ENCODE measurements at regions not wholly inside any gene's neighbourhood (a gene's known extent, or its start where the extent isn't known, plus 50 kb on each side); places are given as distances from the start of the nearest gene placed in this dataset.
"Not testable (repeated sequence)": the region's sequence is repeated elsewhere in the genome, so short reads cannot be mapped to it uniquely, and the experiment has no call there.

GRCh38 chr10:18735711-18736110 lies 76.5 kb downstream of the ARL5B start:
- intact Hi-C loops (cut with DNase I) = no loop called here
- DNase-seq (ENCODE audit: low spot score) (no peak), ATAC-seq (no peak)

- ATAC-seq (no peak), DNase-seq (ENCODE audit: low spot score) (no peak)
- intact Hi-C loops (cut with DNase I) = no loop called here
Observed at GRCh38 chr10:18737236-18737635, 78.0 kb downstream of the ARL5B start.

- DNase-seq (ENCODE audit: low spot score) = no peak
- no peak for ATAC-seq
- intact Hi-C loops (cut with DNase I) = no loop called here
Observed at GRCh38 chr10:18737841-18738240, 78.6 kb downstream of the ARL5B start.

GRCh38 chr10:18738835-18739234 lies 79.6 kb downstream of the ARL5B start:
- intact Hi-C loops (cut with DNase I) = no loop called here
- DNase-seq (ENCODE audit: low spot score) = no peak
- no peak for ATAC-seq

GRCh38 chr10:18743926-18744325 lies 84.7 kb downstream of the ARL5B start:
- DNase-seq (ENCODE audit: low spot score) (no peak), ATAC-seq (no peak)
- intact Hi-C loops (cut with DNase I) = no loop called here

- intact Hi-C loops (cut with DNase I) = no loop called here
- DNase-seq (ENCODE audit: low spot score) (no peak), ATAC-seq (no peak)
Observed at GRCh38 chr10:18753312-18753895, 94.2 kb downstream of the ARL5B start.

GRCh38 chr10:18759575-18759974 lies 100.3 kb downstream of the ARL5B start:
- no peak for ATAC-seq
- intact Hi-C loops (cut with DNase I) = no loop called here
- no peak for DNase-seq (ENCODE audit: low spot score)

GRCh38 chr10:18760836-18761235 lies 101.6 kb downstream of the ARL5B start:
- DNase-seq (ENCODE audit: low spot score) (no peak), ATAC-seq (no peak)
- intact Hi-C loops (cut with DNase I) = no loop called here

- ATAC-seq (no peak), DNase-seq (ENCODE audit: low spot score) (no peak)
- intact Hi-C loops (cut with DNase I) = no loop called here
Observed at GRCh38 chr10:18767981-18768380, 108.8 kb downstream of the ARL5B start.

GRCh38 chr10:18773180-18773579 lies 113.9 kb downstream of the ARL5B start:
- DNase-seq (ENCODE audit: low spot score) (no peak), ATAC-seq (no peak)
- intact Hi-C loops (cut with DNase I) = no loop called here

GRCh38 chr10:18777258-18777657 lies 118.0 kb downstream of the ARL5B start:
- intact Hi-C loops (cut with DNase I) = no loop called here
- ATAC-seq = no peak
- DNase-seq (ENCODE audit: low spot score) = no peak

- intact Hi-C loops (cut with DNase I) = no loop called here
- no peak for DNase-seq (ENCODE audit: low spot score)
- ATAC-seq = no peak
Observed at GRCh38 chr10:18786478-18786877, 127.2 kb downstream of the ARL5B start.

- ATAC-seq = no peak
- intact Hi-C loops (cut with DNase I) = no loop called here
- no peak for DNase-seq (ENCODE audit: low spot score)
Observed at GRCh38 chr10:18793951-18794350, 134.7 kb downstream of the ARL5B start.

- intact Hi-C loops (cut with DNase I) = no loop called here
- DNase-seq (ENCODE audit: low spot score) (no peak), ATAC-seq (no peak)
Observed at GRCh38 chr10:18795549-18795948, 136.3 kb downstream of the ARL5B start.

GRCh38 chr10:18797286-18797685 lies 138.1 kb downstream of the ARL5B start:
- DNase-seq (ENCODE audit: low spot score) (no peak), ATAC-seq (no peak)
- intact Hi-C loops (cut with DNase I) = no loop called here

GRCh38 chr10:18822156-18822555 lies 162.9 kb downstream of the ARL5B start:
- intact Hi-C loops (cut with DNase I) = no loop called here
- ATAC-seq = no peak

GRCh38 chr10:18829259-18829658 lies 170.0 kb downstream of the ARL5B start:
- intact Hi-C loops (cut with DNase I) = no loop called here
- ATAC-seq = no peak
- DNase-seq (ENCODE audit: low spot score) = no peak

More at GRCh38 chr10:18822156-18822555, 162.9 kb downstream of the ARL5B start:
- no peak for DNase-seq (ENCODE audit: low spot score)

- intact Hi-C loops (cut with DNase I) = no loop called here
- DNase-seq (ENCODE audit: low spot score) = no peak
- no peak for ATAC-seq
Observed at GRCh38 chr10:18830277-18830676, 171.0 kb downstream of the ARL5B start.

GRCh38 chr10:18856623-18857022 lies 192.0 kb upstream of the MALRD1 start:
- ATAC-seq; DNase-seq (ENCODE audit: low spot score); intact Hi-C loops (cut with DNase I): not testable (repeated sequence)

- no peak for DNase-seq (ENCODE audit: low spot score)
- ATAC-seq = no peak
- intact Hi-C loops (cut with DNase I) = no loop called here
Observed at GRCh38 chr10:18859659-18860058, 188.9 kb upstream of the MALRD1 start.

- intact Hi-C loops (cut with DNase I) = no loop called here
- no peak for ATAC-seq
Observed at GRCh38 chr10:18860186-18860585, 188.4 kb upstream of the MALRD1 start.

More at GRCh38 chr10:18860186-18860585, 188.4 kb upstream of the MALRD1 start:
- DNase-seq (ENCODE audit: low spot score) = no peak

Data from sciatic nerve (tissue), 2 donors.